CD14-positive monocyte (primary cell): ENCODE measurements at regions not wholly inside any gene's neighbourhood (a gene's known extent, or its start where the extent isn't known, plus 50 kb on each side); places are given as distances from the start of the nearest gene placed in this dataset.

ENCODE experiments used
- DNase-seq, 3 donors: peaks; one replicate each; pipeline ENCODE4 v3.0.0-alpha.2; 2011 to 2022
- H2AFZ ChIP-seq: 2 replicates; pipeline ENCODE4 v1.6.0; 2012; ENCODE audit warnings: mild to moderate bottlenecking, low read depth, low read length, inconsistent platforms; ENCODE audit not compliant: insufficient read depth, poor library complexity, severe bottlenecking
- H3K27ac ChIP-seq, 2 donors: 1 replicate in 1 of 2; 2 replicates in 1 of 2; pipeline ENCODE4 v1.5.1; 2012 to 2013; ENCODE audit warnings: low read length in 2 of 2, control low read depth in 1 of 2, inconsistent platforms in 1 of 2, low read depth in 1 of 2, mild to moderate bottlenecking in 1 of 2
- H3K27me3 ChIP-seq, 2 donors: one replicate each; pipeline versions ENCODE4 v1.6.0 to v1.6.1; 2011 to 2013; ENCODE audit warnings: low read length in 2 of 2; ENCODE audit not compliant: control insufficient read depth in 2 of 2, insufficient read depth in 2 of 2
- H3K36me3 ChIP-seq, 2 donors: replicated peaks in 1 of 2; 1 replicate in 1 of 2; 2 replicates in 1 of 2; pipeline versions ENCODE4 v1.5.1 to v1.6.1; 2012 to 2013; ENCODE audit warnings: low read length in 2 of 2, control low read depth in 1 of 2, inconsistent platforms in 1 of 2, mild to moderate bottlenecking in 1 of 2; ENCODE audit not compliant: insufficient read depth in 2 of 2, control insufficient read depth in 1 of 2
- H3K4me1 ChIP-seq, 2 donors: 1 replicate in 1 of 2; 2 replicates in 1 of 2; pipeline versions ENCODE4 v1.5.1 to v1.6.1; 2012 to 2013; ENCODE audit warnings: low read length in 2 of 2, control low read depth in 1 of 2, inconsistent platforms in 1 of 2, mild to moderate bottlenecking in 1 of 2, moderate library complexity in 1 of 2; ENCODE audit not compliant: insufficient read depth in 2 of 2, control insufficient read depth in 1 of 2
- H3K4me2 ChIP-seq: replicated peaks from 2 replicates; pipeline ENCODE3; 2012; ENCODE audit warnings: low read length, moderate library complexity, mild to moderate bottlenecking; ENCODE audit not compliant: poor library complexity, severe bottlenecking; ENCODE audit errors: extremely low read depth
- H3K4me3 ChIP-seq, 3 experiments: fragments of 200-600 bp in 1 of 3; sonication (generic) in 1 of 3; replicated peaks in 1 of 3; 1 replicate in 2 of 3; 2 replicates in 1 of 3; pipeline ENCODE4 v1.5.1; 2011 to 2013; ENCODE audit warnings: low read length in 3 of 3, mild to moderate bottlenecking in 3 of 3, control low read depth in 2 of 3, low read depth in 2 of 3, inconsistent platforms in 1 of 3, moderate library complexity in 1 of 3
- H3K79me2 ChIP-seq: 2 replicates; pipeline ENCODE4 v1.6.0; 2012; ENCODE audit warnings: mild to moderate bottlenecking, control low read depth, inconsistent platforms, low read length, moderate library complexity; ENCODE audit not compliant: insufficient read depth
- H3K9ac ChIP-seq: 2 replicates; pipeline ENCODE4 v1.6.0; 2017; ENCODE audit warnings: low read length, mild to moderate bottlenecking; ENCODE audit not compliant: insufficient read depth, poor library complexity, severe bottlenecking
- H3K9me3 ChIP-seq, 2 donors: replicated peaks in 1 of 2; 1 replicate in 1 of 2; 2 replicates in 1 of 2; pipeline versions ENCODE4 v1.5.1 to v1.6.1; 2012 to 2013; ENCODE audit warnings: low read length in 2 of 2, control low read depth in 1 of 2; ENCODE audit not compliant: control insufficient read depth in 1 of 2, insufficient read depth in 1 of 2
- H4K20me1 ChIP-seq: 2 replicates; pipeline ENCODE4 v1.6.0; 2012; ENCODE audit warnings: mild to moderate bottlenecking, low read length, control low read depth, moderate library complexity; ENCODE audit not compliant: insufficient read depth
- H3K27ac Mint-ChIP-seq, 7 donors: one replicate each; pipeline ENCODE4 v1.8.0; 2020; ENCODE audit warnings: mild to moderate bottlenecking in 7 of 7, mixed read lengths in 7 of 7, moderate library complexity in 6 of 7, inconsistent platforms in 2 of 7
- H3K27me3 Mint-ChIP-seq, 3 donors: one replicate each; pipeline ENCODE4 v1.8.0; 2021 to 2022; ENCODE audit warnings: low read depth in 3 of 3, mild to moderate bottlenecking in 3 of 3, mixed read lengths in 3 of 3, moderate library complexity in 3 of 3, inconsistent platforms in 1 of 3
- H3K36me3 Mint-ChIP-seq, 2 donors: one replicate each; pipeline ENCODE4 v1.8.0; 2020; ENCODE audit warnings: mixed read lengths in 2 of 2, inconsistent platforms in 1 of 2, mild to moderate bottlenecking in 1 of 2
- H3K4me1 Mint-ChIP-seq: one replicate; pipeline ENCODE4 v1.8.0; 2020; ENCODE audit warnings: mild to moderate bottlenecking, mixed read lengths
- H3K4me3 Mint-ChIP-seq, 2 donors: one replicate each; pipeline ENCODE4 v1.8.0; 2020; ENCODE audit warnings: mild to moderate bottlenecking in 2 of 2, mixed read lengths in 2 of 2, moderate library complexity in 1 of 2
- H3K9me3 Mint-ChIP-seq, 7 donors: one replicate each; pipeline ENCODE4 v1.8.0; 2020 to 2022; ENCODE audit warnings: mixed read lengths in 7 of 7, mild to moderate bottlenecking in 6 of 7, moderate library complexity in 6 of 7, inconsistent platforms in 2 of 7
- WGBS: methylation state at CpG from one replicate; pipeline ENCODE4 v1.1.5; 2013; ENCODE audit warnings: missing lambda C conversion rate; ENCODE audit not compliant: insufficient coverage; 5-methylcytosine and 5-hydroxymethylcytosine counted together
- intact Hi-C, 2 donors: fragments of 100-400 bp; cut with micrococcal nuclease; formaldehyde crosslinking; loops; one replicate each; pipeline versions ENCODE4 v1.15.0 to v1.15.1; 2023
- TF ChIP-seq, protein P1 (sequence below): fragments of 200-600 bp; IDR thresholded peaks from one replicate; pipeline ENCODE4 v1.8.0; 2022; ENCODE audit warnings: antibody characterized with exemption, mild to moderate bottlenecking

DNA sequence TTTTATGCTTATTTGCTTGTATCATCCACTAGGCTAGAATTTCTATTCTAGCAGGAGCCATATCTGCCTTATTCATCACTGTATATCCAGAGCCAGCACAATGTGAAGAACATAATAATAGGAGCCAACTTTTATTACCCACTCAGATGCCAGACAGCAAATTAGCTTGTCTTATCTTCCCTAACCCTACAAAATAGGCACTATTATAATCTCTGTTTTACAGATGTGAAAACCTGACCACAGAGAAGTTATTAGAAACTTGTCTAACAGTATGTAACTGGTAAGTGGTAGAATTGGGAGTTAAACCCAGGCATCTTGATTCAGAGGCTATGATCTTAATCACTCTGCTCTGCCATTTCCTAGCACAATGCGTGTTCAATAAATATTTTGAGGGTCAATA, 579.5 kb downstream of the CAAP1 start:
- Histone ChIP-seq H2AFZ (no peak overlapping the region), H3K4me3 (no peak overlapping the region), H4K20me1 (no peaks in the 10 kb centered on the region), H3K4me2 (no peak overlapping the region), H3K27ac (no peak overlapping the region), H3K4me1 (no peaks in the 10 kb centered on the region), H3K27me3 (no peaks in the 10 kb centered on the region), H3K9ac (no peak overlapping the region), H3K9me3 (no peaks in the 10 kb centered on the region), H3K79me2 (no peaks in the 10 kb centered on the region), H3K36me3 (no peaks in the 10 kb centered on the region)
- WGBS: no CpG with 5 or more reads among the region's 1 CpG
- Mint-ChIP-seq H3K4me3 (no peak overlapping the region), H3K9me3 (peaks cover 0 to 2% (median 0%) of the 10 kb centered on the region in 7 donors), H3K4me1 (no peaks in the 10 kb centered on the region), H3K36me3 (no peaks in the 10 kb centered on the region), H3K27ac (no peak overlapping the region), H3K27me3 (no peaks in the 10 kb centered on the region)
- intact Hi-C loops: no loop called here
- TF ChIP-seq, protein P1, sequence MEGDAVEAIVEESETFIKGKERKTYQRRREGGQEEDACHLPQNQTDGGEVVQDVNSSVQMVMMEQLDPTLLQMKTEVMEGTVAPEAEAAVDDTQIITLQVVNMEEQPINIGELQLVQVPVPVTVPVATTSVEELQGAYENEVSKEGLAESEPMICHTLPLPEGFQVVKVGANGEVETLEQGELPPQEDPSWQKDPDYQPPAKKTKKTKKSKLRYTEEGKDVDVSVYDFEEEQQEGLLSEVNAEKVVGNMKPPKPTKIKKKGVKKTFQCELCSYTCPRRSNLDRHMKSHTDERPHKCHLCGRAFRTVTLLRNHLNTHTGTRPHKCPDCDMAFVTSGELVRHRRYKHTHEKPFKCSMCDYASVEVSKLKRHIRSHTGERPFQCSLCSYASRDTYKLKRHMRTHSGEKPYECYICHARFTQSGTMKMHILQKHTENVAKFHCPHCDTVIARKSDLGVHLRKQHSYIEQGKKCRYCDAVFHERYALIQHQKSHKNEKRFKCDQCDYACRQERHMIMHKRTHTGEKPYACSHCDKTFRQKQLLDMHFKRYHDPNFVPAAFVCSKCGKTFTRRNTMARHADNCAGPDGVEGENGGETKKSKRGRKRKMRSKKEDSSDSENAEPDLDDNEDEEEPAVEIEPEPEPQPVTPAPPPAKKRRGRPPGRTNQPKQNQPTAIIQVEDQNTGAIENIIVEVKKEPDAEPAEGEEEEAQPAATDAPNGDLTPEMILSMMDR: no peak
- DNase-seq: no peak

- Histone ChIP-seq H3K4me2 (no peak overlapping the region), H3K4me3 (no peak overlapping the region), H3K27me3 (no peaks in the 10 kb centered on the region), H3K9ac (no peak overlapping the region), H3K36me3 (no peaks in the 10 kb centered on the region), H2AFZ (no peak overlapping the region), H4K20me1 (no peaks in the 10 kb centered on the region), H3K27ac (no peak overlapping the region), H3K4me1 (no peaks in the 10 kb centered on the region), H3K79me2 (no peaks in the 10 kb centered on the region), H3K9me3 (no peaks in the 10 kb centered on the region)
- peaks cover 0 to 2% (median 0%) of the 10 kb centered on the region in 7 donors for H3K9me3 Mint-ChIP-seq
- H3K36me3 Mint-ChIP-seq: no peaks in the 10 kb centered on the region
- intact Hi-C loops: no loop called here
- H3K4me3 Mint-ChIP-seq: no peak overlapping the region
- WGBS: no CpG with 5 or more reads among the region's 2 CpGs
- H3K27ac Mint-ChIP-seq: no peak overlapping the region
- H3K4me1 Mint-ChIP-seq: no peaks in the 10 kb centered on the region
- TF ChIP-seq, protein P1: no peak
- DNase-seq: no peak
- H3K27me3 Mint-ChIP-seq: no peaks in the 10 kb centered on the region
Observed at GRCh38 chr9:26311463-26311995, 581.1 kb downstream of the CAAP1 start.
